Stimulated activated CD8-positive, alpha-beta memory T cell treated with anti-CD3 and anti-CD28 coated beads, Interleukin-4, amount 100 ng/mL, for 4 hours (primary cell): ENCODE measurements at regions not wholly inside any gene's neighbourhood (a gene's known extent, or its start where the extent isn't known, plus 50 kb on each side); places are given as distances from the start of the nearest gene placed in this dataset.
"Not testable (repeated sequence)": the region's sequence is repeated elsewhere in the genome, so short reads cannot be mapped to it uniquely, and the experiment has no call there.

Source experiments
- DNase-seq, 2 donors: peaks; one replicate each; pipeline ENCODE4 v3.0.0-alpha.2; 2020; ENCODE audit warnings: low read depth in 2 of 2, low spot score in 1 of 2

GRCh38 chr9:105022545-105022944, 94.6 kb upstream of the ABCA1 start:
- not testable (repeated sequence) for DNase-seq

GRCh38 chr9:105023788-105024187, 95.8 kb upstream of the ABCA1 start:
- no peak for DNase-seq

DNA sequence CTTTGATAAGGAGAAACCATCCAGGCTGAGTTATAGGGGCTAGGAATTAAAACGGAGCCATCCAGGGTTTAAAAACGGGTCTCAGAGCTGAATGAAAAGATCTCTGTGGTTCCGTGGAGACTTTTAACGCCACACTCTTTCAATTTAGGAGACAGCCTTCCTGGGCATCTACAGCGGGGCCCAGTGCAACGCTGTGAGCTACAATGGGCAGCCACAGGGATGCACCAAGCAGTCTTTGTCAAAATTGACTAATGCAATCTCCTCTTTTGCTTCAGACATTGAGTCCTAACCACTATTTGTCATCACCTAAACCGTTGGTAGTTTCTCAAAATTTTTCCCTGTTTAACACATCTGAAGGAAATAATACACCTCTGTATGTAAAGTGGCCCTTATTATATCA, 96.6 kb upstream of the ABCA1 start:
- no peak for DNase-seq

GRCh38 chr9:105026451-105026850, 98.5 kb upstream of the ABCA1 start:
- no peak for DNase-seq

- no peak for DNase-seq
Measured at GRCh38 chr9:105027084-105027483, 99.1 kb upstream of the ABCA1 start.

DNA sequence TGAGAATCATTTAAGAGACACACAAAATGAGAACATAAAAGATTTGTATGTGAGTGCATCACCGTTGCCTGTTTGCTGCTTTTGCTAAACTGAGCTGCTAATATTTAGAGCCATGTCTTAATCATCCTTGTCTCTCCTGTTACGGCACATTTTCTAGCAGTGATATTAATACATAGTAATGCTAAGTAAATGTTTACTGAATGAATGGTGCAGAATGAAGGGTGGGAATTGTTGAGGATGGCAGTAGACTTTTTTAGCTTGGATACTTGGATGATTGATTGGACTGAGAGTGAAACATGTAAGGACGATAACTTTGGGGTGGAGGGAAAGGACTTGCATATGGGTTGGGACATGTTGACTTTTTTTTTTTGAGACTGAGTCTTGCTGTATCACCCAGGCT, 102.3 kb upstream of the ABCA1 start:
- DNase-seq = no peak

GRCh38 chr9:105037139-105037538, 109.2 kb upstream of the ABCA1 start:
- DNase-seq = no peak

GRCh38 chr9:105038051-105038450, 110.1 kb upstream of the ABCA1 start:
- no peak for DNase-seq

GRCh38 chr9:105039175-105039799, 111.3 kb upstream of the ABCA1 start:
- no peak for DNase-seq

DNA sequence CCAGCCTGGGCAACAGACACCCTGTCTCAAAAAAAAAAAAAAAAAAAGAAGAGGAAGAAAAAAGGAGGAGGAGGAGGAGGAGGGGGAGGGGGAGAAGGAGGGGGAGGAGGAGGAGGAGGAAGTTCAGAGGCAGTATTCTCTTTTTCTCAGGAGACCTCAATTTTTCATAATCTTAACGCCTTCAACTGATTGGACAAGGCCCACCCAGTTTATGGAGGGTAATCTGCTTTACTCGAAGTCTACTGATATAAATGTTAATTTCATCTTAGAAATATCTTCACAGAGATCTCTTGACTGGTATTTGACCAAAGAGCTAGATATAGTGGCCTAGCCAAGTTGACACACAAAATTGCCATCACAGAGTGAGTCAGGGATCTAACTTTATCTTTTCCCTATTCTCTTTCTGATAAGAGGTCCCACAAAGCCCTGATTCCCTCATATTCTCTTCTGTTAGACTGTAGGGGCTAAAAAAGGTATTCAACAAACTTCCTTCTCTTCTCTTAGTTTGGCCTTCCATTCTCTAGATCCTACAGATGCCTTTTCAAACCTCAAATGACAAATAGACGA, 115.5 kb upstream of the ABCA1 start:
- DNase-seq = no peak

DNA sequence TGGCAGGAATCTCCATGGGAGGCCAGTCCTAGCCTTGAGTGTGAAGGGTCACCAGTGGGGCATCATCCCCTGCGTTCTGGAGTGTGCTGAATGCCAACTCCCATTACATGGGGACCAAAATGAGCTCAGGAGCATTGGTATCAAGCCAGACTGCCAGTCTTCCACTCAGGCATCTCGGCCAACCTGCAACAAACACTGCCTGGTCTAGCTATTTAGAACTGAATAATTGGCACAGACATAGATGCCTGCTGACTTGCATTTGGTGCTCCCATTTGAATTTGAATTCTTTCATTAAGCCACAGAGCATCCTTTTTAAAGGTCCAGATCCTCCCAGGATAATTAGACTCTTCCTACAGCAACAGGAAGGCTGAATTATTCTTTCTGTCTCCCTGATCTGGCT, 116.6 kb upstream of the ABCA1 start:
- no peak for DNase-seq

- DNase-seq = no peak
Measured at GRCh38 chr9:105046907-105047741, 119.2 kb upstream of the ABCA1 start.

DNA sequence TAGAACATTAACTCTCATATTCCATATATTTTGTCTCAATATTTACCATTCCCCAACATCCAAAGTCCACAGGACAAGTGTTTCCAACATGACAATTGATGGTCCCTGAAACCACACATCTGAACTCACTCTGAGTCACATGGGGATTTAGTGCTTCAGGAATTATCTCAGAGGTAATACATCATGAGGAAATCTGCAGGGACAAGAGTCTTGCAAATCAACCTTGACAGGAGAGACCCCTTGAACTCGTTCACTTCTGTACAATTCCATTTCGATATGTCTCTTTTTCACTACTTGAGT, 119.7 kb upstream of the ABCA1 start:
- no peak for DNase-seq

- DNase-seq = no peak
Measured at GRCh38 chr9:105048331-105048730, 120.4 kb upstream of the ABCA1 start.

- no peak for DNase-seq
Measured at GRCh38 chr9:105050296-105050695, 122.3 kb upstream of the ABCA1 start.

DNA sequence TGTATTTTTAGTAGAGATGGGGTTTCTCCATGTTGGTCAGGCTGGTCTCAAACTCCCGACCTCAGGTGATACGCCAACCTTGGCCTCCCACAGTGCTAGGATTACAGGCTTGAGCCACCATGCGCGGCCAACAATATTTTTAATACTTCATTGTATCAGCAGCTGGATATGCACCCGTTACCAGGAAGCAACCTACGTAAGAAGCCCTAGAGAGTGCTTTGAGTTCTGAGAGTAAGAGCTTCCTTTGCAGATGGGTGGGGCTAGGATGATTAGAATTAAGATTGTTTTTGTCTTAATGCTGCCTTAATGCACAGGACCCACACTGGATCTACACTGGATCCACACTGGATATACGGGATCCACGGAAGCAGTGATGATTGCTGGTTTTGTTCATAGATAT, 123.9 kb upstream of the ABCA1 start:
- no peak for DNase-seq

GRCh38 chr9:105052346-105052745, 124.4 kb upstream of the ABCA1 start:
- DNase-seq = no peak

- peak in 1 of 2 donors; percentile 8 for DNase-seq
Measured at GRCh38 chr9:105053209-105053652, 125.3 kb upstream of the ABCA1 start.

- no peak for DNase-seq
Measured at GRCh38 chr9:105054491-105054890, 126.5 kb upstream of the ABCA1 start.

- DNase-seq = no peak
Measured at GRCh38 chr9:105055917-105056316, 128.0 kb upstream of the ABCA1 start.

- DNase-seq = no peak
Measured at GRCh38 chr9:105057551-105057950, 129.6 kb upstream of the ABCA1 start.

DNA sequence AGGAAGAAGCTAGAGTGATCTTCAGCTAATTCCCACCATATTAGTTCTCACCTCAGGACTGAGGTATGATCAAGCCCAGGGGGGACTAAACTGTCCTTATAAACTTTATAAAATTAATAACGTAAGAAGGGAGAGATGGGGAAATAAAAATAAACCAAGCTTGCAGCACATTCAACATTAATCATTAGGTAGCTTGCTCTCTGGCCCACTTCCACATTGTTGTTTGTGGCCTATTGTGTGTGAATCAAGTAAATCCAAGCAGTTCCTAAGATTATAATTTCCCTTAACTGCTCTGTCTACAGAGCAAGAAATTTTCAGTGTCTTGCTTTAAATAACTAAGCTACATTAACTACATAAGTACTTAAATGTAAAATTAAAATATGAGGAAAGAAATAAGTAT, 131.3 kb upstream of the ABCA1 start:
- DNase-seq = no peak
